Right renal cortex interstitium (tissue), 3 donors: ENCODE measurements at regions not wholly inside any gene's neighbourhood (a gene's known extent, or its start where the extent isn't known, plus 50 kb on each side); places are given as distances from the start of the nearest gene placed in this dataset.
"Not testable (repeated sequence)": the region's sequence is repeated elsewhere in the genome, so short reads cannot be mapped to it uniquely, and the experiment has no call there.

Experiments used
- DNase-seq, 3 donors: peaks; one replicate each; pipeline ENCODE4 v3.0.0-alpha.2; 2013; ENCODE audit warnings: low read depth in 3 of 3, low spot score in 2 of 3

GRCh38 chr2:87525497-87525991 lies 222.3 kb upstream of the PLGLB2 start:
- DNase-seq, result not testable (repeated sequence)

DNA sequence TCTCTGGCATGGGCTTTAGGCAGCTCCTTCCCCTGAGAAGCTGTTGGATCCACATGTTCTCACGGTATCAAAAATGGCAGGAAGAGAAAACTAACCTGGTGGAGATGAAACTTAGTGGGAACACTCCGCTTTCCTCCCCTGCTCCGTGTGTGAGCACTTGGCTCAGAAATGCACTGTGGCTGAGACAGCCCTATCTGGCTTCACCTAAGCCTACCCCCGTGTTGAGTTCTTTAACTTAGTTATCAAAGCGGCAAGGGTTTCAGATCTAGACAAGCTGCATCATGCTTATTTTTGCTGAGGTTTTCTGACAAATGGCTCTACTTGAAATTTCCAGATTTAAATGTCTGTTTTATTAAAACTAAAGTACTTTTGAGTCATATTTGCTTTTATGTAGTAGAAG lies 221.6 kb upstream of the PLGLB2 start:
- DNase-seq, result not testable (repeated sequence)

GRCh38 chr2:87531968-87532715 lies 215.7 kb upstream of the PLGLB2 start:
- DNase-seq, result not testable (repeated sequence)

GRCh38 chr2:87533390-87534272 lies 214.3 kb upstream of the PLGLB2 start:
- not testable (repeated sequence) for DNase-seq

DNA sequence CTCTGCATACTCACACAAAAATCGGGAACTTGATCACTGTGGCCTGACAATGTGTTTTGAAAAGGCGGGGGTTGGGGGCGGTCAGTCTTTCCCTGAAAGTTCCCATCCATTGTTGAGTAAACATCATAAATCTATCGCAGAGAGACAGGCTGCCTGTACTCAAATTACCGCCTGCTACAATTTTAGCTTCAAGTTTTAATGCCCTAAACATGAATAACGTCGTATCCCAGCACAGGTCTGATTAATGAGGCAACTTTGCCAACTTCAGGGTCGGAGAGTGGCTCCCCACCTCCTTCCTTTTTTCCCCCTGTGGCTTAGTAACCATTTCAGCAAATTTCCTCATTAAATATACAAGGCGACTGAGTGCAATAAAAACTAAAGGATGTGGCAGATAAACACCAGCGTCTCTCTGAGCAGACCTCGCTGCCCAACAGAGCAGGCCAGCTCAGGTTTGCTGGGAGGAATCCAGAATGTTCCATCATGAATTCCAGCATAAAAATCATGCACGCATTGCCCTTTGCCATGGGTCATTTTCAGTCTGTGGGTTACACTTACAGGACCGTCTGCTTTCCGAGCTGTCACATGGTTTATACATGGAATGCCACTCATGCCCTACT lies 213.5 kb upstream of the PLGLB2 start:
- not testable (repeated sequence) for DNase-seq

DNA sequence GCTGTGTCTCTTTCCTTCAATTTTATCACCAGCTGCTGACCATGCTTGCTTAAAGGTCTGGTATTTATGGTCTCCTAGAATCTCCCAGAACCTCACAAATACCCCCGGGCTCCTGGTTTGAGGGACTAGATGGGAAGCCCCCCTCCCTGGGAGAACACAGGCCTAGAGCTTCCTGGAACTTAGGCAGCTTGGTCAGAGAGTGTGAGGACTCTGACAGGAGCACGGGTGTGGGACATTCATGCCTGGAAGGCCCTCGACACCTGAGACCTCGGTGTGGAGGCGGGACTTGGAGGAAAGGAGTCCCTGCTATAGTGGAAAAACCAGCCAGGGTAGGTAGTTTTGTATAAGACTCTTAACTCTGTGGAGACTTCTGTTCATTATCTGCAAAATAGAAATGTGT lies 211.5 kb upstream of the PLGLB2 start:
- DNase-seq, result not testable (repeated sequence)

GRCh38 chr2:87537251-87537671 lies 210.6 kb upstream of the PLGLB2 start:
- not testable (repeated sequence) for DNase-seq

DNA sequence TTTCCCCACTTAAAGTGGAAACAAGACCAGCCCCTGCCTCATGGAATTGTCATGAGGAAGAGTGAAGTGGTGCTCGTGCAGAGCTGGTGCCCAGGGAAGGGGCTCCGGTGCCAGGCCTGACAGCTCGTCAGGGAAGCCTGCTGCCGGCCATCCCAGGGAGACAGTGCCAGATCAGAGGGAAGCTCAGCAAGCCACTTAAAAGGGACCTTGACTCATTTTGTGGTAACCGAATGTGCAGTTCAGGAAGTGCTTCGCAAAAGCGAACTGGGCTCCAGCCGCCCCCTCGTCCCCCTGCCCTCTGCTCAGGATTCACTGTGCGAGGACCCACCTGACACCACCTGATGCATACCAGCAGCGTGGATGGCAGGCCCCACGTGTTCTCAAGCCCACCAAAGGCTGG lies 209.6 kb upstream of the PLGLB2 start:
- not testable (repeated sequence) for DNase-seq

DNA sequence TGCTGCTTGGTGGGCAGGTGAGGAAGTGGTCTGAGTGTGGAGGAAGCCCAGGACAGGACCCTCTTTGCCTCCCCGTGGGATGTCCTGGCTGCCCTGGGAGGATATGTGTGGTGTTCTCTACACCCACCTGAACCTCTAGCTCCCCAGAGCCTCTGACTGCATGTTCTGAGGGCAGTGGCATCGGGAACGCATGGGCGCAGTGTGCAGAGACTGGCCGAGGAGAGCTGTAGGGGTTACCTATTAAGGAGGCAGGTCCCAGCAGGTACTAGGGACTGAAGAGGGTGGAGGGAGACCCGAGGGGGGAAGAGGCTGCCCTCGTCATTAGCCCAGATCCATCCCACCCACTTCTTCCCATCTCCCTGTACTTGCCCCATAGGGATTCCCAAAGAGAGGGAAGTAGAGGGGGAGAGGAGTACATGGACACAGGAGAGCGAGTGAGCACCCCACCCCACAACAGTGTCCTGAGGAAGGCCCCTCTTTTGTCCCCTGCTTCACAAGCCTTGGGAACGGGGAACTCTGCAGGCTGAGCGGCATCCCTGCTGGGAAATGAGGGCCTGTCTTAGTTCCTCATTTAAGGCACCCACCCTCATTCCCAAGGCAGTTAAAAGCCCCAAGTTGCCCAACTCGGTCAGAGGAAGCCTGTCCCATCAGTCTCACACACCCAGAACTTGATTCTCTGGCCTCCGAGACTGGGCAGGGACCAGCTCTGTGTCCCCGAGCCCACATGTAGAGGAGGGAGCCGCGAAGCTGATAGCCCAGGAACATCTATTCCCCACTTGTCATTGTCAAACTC lies 208.5 kb upstream of the PLGLB2 start:
- DNase-seq, result not testable (repeated sequence)

DNA sequence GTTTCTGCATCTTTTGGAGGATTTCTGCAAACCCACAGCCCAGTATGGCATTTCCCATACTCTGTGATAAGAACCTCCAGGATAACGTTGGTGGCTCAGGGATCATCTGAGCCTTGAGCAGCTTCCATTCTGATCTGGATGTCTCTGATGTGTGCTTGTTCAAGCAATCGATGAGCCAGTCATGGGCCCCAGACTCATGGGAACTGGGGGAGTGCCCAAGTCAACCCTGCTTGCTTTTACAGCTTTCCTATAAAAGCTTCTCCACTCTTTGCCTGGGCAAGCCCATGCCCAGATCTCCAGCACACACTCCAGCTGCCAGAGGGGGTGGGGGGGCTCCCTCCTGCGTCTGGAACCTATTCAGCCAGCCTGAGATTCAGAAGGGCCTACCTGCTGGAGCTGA lies 207.6 kb upstream of the PLGLB2 start:
- not testable (repeated sequence) for DNase-seq

- peak in 1 of 3 donors; percentile 10 for DNase-seq
These were observed 205.2 kb upstream of the PLGLB2 start for GRCh38 chr2:87542599-87543174.

DNA sequence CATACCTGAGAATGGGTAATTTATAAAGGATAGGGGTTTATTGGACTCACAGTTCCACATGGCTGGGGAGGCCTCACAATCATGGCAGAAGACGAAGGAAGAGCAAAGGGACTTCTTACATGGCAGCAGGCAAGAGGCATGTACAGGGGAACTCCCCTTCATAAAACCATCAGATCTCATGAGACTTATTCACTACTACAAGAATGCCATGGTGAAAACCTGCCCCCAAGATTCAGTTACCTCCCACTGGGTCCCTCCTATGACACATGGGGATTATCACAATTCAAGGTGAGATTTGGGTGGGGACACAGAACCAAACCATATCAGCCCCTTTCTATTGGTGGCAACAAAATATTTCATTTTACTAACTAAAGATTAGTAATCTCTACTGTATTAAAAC lies 204.1 kb upstream of the PLGLB2 start:
- not testable (repeated sequence) for DNase-seq

DNA sequence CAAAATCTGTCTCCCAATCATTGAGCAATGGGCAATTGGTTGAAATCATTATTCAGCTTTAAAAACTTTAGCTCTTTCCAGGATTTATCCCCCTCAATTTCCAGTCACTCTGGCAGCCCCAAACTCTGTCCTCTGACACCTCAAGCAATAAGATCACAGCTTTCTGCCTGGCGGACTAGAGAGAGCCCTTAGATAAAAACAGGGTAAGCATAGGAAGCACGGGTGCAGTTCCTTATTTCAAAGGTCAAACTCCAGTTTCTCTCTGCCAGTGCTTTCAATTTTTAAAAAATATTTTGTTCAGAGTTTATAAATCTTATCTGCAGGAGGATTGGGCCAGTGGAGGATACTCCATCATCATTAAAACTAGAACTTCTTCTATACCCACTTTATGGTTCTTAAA lies 200.8 kb upstream of the PLGLB2 start:
- DNase-seq, result not testable (repeated sequence)

DNA sequence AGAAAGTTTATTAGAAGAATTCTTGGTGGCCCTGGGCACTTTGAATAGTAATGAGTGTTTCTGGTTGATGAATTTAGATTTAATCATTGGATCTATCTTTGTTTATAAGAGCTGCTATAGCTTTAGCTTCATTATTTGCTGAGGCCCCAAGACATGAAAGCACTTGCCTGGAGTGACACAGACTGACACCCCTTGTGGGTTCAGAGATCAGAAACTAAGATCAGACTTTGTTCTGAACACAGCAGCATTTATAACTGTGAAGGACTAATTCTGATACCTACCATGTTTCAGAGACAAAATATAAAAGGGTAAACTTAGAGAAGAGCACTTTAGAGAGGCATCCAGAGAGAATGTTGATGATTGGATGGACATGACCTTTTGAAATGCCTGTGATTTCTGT lies 199.9 kb upstream of the PLGLB2 start:
- not testable (repeated sequence) for DNase-seq

GRCh38 chr2:87548681-87549536 lies 199.0 kb upstream of the PLGLB2 start:
- not testable (repeated sequence) for DNase-seq

DNA sequence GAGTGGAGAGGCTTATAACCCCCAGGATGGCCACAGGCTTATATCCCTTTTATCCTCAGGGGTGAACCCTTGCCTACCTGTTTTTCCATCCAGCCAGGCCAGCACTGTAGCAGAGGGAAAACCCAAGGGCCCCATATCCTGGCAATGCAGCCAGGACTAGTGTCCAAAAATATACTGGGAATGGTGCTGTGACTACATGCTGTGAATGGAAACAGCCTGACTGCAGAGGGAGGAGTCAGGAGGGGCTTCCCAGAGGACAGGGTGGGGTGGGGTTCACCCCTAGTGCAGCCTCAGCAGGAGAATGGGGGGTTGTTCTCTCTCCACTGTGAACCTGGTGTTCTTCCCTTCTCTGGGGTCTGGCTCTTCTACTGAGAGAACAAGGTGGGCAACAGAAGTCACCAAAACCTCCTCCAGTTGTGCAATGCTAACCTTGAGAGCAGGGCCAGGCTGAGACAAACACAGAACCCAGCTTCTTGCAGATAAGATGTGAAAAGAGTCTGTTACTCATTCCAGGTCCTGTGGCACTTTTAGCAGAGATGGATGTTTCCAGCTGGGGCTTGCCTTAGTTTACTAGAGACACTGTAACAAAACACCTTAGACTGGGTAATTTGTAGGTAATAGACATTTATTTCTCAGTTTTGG lies 198.2 kb upstream of the PLGLB2 start:
- not testable (repeated sequence) for DNase-seq

DNA sequence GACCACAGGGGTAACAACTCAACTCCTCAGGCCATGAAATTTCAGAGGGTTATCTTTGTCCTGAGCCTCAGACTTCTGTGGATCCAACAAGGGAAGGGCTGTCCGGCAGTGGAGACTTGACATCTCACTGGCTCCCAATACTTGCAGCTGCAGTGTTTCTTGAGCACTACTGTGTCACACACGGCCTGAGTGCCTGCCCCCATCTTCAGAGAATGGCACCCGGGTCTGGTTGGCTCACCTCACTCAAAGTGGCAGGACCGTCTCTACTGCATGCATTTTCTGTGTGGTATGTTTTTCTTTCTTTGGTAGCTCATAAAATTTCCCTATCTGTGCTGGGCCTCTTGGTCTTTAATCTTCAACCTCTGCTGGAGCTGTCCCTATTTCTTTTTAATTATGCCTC lies 193.2 kb upstream of the PLGLB2 start:
- DNase-seq, result not testable (repeated sequence)

DNA sequence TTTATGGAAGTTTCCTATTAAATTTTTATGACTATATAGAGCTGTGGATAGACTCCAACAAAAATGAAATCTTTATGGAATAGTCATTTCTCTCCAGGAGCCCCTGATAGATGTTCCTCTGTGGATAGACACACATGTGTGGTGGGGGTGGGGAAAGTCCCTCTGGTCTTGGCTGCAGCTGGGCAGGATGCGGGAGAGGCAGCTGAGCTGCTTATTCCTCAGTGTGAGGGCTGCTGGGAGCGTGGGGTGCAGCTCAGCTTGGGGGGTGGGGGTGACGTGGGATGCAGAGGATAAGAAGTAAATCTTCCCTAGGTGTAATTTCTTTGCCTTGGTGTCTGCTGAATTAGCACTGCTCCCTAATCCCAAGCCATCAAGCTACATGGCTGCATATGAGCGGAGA lies 192.8 kb upstream of the PLGLB2 start:
- not testable (repeated sequence) for DNase-seq
